HepG2 (cell line): ENCODE measurements at regions not wholly inside any gene's neighbourhood (a gene's known extent, or its start where the extent isn't known, plus 50 kb on each side); places are given as distances from the start of the nearest gene placed in this dataset.

Source experiments
- ZNF121 ChIP-seq: sonication (generic); formaldehyde crosslinking; IDR thresholded peaks from 2 replicates; pipeline ENCODE4 v1.5.0; 2020; ENCODE audit warnings: mild to moderate bottlenecking, missing genetic modification reagents
- TF ChIP-seq, protein P1 (sequence below): sonication (generic); formaldehyde crosslinking; IDR thresholded peaks from 2 replicates; pipeline ENCODE4 v1.4.0; 2020; ENCODE audit warnings: missing genetic modification reagents, low read depth, mild to moderate bottlenecking, borderline replicate concordance

DNA sequence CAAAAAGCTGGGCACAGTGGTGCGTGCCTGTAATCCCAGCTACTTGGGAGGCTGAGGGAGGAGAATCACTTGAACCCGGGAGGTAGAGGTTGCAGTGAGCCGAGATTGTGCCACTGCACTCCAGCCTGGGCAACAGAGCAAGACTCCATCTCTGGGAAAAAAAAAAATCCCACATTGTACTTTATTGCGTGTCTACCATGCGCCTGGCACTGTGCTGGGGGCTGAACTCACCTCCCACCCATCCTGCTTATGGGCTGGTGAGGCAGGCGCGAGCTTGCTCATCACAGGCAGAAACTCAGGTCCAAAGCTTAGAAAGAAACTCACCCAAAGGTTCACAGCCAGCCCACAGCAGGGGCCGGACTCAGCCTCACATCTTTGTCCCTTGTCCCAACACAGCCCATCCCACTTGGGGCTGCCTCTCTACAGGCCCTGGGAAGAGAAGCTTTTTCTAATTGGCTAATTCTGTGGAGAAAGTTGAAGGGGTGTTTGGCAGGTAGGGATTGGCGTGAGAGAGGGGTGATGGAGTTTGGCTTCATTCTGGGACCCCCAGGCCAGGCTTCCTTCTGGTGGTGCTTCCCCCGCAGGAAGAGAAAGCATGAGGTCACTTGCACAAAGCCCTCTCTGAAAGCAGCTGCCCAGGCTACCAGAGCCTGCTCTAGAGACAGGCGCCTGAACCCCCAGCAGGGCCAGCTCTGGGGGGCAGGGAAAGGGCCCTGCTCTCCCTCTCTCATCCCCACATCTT, 122.6 kb upstream of the SMAD3 start:
- TF ChIP-seq ZNF121 (CRISPR knock-in tag) = no peak
- TF ChIP-seq, protein P1, sequence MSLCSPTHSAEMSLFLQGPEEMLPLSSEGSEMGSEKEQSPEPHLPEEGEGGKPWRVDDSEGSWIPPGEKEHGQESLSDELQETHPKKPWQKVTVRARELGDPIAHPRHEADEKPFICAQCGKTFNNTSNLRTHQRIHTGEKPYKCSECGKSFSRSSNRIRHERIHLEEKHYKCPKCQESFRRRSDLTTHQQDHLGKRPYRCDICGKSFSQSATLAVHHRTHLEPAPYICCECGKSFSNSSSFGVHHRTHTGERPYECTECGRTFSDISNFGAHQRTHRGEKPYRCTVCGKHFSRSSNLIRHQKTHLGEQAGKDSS (CRISPR knock-in tag) = no peak
